GM12891 (cell line): ENCODE measurements at regions not wholly inside any gene's neighbourhood (a gene's known extent, or its start where the extent isn't known, plus 50 kb on each side); places are given as distances from the start of the nearest gene placed in this dataset.

Experiments
- DNase-seq: peaks from one replicate; pipeline ENCODE4 v3.0.0; 2011; ENCODE audit warnings: low spot score; ENCODE audit not compliant: insufficient read length
- FAIRE-seq: peaks from 2 replicates; lab custom pipeline; 2011; peaks lifted over from hg19 to GRCh38; lab: Jason Lieb, UNC
- PAX5 ChIP-seq: IDR thresholded peaks from 2 replicates; pipeline ENCODE4 v1.6.1; 2011; ENCODE audit warnings: low read length, moderate library complexity, mild to moderate bottlenecking; ENCODE audit not compliant: insufficient read depth, severe bottlenecking
- POLR2A ChIP-seq: IDR thresholded peaks from 2 replicates; pipeline ENCODE4 v1.6.1; 2011; ENCODE audit warnings: low read depth, low read length, control low read depth
- POLR2AphosphoS5 ChIP-seq: IDR thresholded peaks from 2 replicates; pipeline ENCODE4 v1.6.1; 2011; ENCODE audit warnings: low read depth, low read length, control low read depth
- POU2F2 ChIP-seq: IDR thresholded peaks from 2 replicates; pipeline ENCODE4 v1.6.1; 2011; ENCODE audit warnings: low read depth, mild to moderate bottlenecking, control low read depth, low read length, moderate library complexity
- SPI1 ChIP-seq: IDR thresholded peaks from 2 replicates; pipeline ENCODE4 v1.6.1; 2011; ENCODE audit warnings: low read depth, low read length, control low read depth
- TAF1 ChIP-seq: IDR thresholded peaks from 2 replicates; pipeline ENCODE4 v1.6.1; 2011; ENCODE audit warnings: low read depth, low read length, control low read depth

GRCh38 chr9:87336914-87337333 lies 160.7 kb upstream of the DAPK1 start:
- no peak for FAIRE-seq
- DNase-seq = no peak
- TF ChIP-seq PAX5 = no peak
- TF ChIP-seq SPI1 = no peak
- no peak for TF ChIP-seq POLR2AphosphoS5
- TF ChIP-seq POLR2A = no peak
- no peak for TF ChIP-seq TAF1
- TF ChIP-seq POU2F2 = no peak

DNA sequence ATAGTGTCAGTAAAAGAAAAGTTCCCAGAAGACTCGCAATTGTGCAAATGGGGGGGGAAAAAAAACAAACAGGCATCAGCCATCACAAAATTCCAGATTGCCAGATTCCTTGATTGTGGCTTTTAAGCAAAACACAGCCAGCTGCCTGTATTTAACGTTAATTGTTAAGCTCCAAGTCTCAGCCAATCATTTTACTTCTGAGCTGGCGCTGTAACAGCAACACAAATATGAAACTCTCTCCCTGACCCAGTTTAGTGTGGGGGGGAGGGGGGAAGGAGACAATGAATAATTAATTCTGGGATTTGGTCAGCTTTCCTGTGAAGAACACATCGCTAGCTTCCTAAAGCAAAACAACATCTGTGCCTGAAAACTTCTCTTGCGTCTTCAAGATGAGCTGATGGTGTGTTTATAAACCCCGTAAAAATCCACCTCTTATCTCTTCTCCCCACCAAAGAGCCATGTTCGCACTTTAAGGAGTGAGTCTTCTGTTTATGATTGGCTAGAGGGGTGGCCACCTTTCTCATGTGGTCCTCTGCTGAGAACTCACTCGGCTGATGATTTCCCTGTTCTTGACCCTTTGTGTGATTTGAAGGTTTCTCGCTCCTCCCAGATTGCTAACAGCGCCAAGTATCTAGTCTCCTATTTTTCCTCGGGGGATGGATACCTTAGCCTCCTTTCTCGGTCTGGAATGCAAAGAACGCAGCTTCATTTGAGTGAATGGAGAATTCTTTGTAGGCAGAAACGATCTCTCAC lies 160.2 kb upstream of the DAPK1 start:
- FAIRE-seq (no peak), DNase-seq (no peak)
- no peak for TF ChIP-seq POLR2A
- TF ChIP-seq TAF1 = no peak
- TF ChIP-seq POLR2AphosphoS5 = no peak
- TF ChIP-seq SPI1 = no peak
- TF ChIP-seq POU2F2 = no peak
- no peak for TF ChIP-seq PAX5

GRCh38 chr9:87338088-87338989 lies 159.3 kb upstream of the DAPK1 start:
- TF ChIP-seq POLR2A = no peak
- TF ChIP-seq POU2F2 = no peak
- no peak for TF ChIP-seq PAX5
- no peak for TF ChIP-seq POLR2AphosphoS5
- TF ChIP-seq SPI1 = no peak
- TF ChIP-seq TAF1 = no peak

GRCh38 chr9:87340391-87340790 lies 157.3 kb upstream of the DAPK1 start:
- no peak for TF ChIP-seq POU2F2
- TF ChIP-seq PAX5 = no peak
- no peak for TF ChIP-seq POLR2A
- TF ChIP-seq SPI1 = no peak
- no peak for TF ChIP-seq TAF1
- TF ChIP-seq POLR2AphosphoS5 = no peak
- no peak for FAIRE-seq

More at GRCh38 chr9:87338088-87338989, 159.3 kb upstream of the DAPK1 start:
- DNase-seq (no peak), FAIRE-seq (no peak)

DNA sequence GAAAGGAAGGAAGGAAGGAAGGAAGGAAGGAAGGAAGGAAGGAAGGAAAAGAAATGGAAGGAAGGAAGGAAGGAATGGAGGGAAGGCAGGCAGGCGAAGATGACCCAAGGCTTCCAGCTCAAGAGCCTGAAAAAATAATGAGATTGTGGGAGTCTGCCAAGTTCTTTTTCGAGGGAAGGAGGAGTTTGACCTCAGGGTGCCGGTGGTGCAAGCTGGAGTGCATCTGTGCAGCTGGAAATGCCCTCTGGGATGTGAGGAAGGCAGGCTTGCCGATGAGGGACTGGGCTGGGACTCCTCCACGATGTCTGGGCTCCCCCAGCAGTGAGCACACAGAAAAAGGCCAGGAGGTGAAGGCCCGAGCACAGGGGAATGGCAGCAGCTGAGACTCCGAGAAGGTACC lies 154.9 kb upstream of the DAPK1 start:
- DNase-seq (no peak), FAIRE-seq (no peak)
- no peak for TF ChIP-seq POLR2A
- no peak for TF ChIP-seq POU2F2
- no peak for TF ChIP-seq POLR2AphosphoS5
- no peak for TF ChIP-seq PAX5
- TF ChIP-seq TAF1 = no peak
- TF ChIP-seq SPI1 = no peak

More at GRCh38 chr9:87340391-87340790, 157.3 kb upstream of the DAPK1 start:
- DNase-seq = no peak

- no peak for TF ChIP-seq POU2F2
- TF ChIP-seq TAF1 = no peak
- no peak for TF ChIP-seq POLR2AphosphoS5
- FAIRE-seq (no peak), DNase-seq (no peak)
These were observed 153.7 kb upstream of the DAPK1 start for GRCh38 chr9:87343816-87344430.

- no peak for FAIRE-seq
- no peak for DNase-seq
- TF ChIP-seq TAF1 = no peak
- TF ChIP-seq PAX5 = no peak
- no peak for TF ChIP-seq POLR2A
- TF ChIP-seq POLR2AphosphoS5 = no peak
- TF ChIP-seq SPI1 = no peak
- TF ChIP-seq POU2F2 = no peak
These were observed 151.5 kb upstream of the DAPK1 start for GRCh38 chr9:87346061-87346665.

DNA sequence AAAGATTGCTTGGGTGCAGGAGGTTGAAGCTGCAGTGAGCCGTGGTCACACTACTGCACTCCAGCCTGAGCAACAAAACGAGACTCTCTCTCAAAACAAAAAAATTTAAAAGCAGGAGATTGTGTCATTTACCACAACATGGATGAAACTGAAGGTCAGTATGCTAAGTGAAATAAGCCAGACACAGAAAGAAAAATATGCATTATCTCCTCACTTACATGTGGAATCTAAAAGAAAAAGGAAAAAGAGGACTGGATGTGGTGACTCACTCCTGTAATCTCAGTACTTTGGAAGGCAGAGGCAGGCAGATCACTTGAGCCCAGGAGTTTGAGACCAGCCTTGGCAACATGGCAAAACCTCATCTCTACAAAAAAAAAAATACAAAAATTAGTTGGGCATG lies 146.8 kb upstream of the DAPK1 start:
- no peak for DNase-seq
- no peak for TF ChIP-seq POLR2A
- TF ChIP-seq SPI1 = no peak
- no peak for TF ChIP-seq POLR2AphosphoS5
- no peak for TF ChIP-seq PAX5
- TF ChIP-seq TAF1 = no peak
- TF ChIP-seq POU2F2 = no peak
- no peak for FAIRE-seq

DNA sequence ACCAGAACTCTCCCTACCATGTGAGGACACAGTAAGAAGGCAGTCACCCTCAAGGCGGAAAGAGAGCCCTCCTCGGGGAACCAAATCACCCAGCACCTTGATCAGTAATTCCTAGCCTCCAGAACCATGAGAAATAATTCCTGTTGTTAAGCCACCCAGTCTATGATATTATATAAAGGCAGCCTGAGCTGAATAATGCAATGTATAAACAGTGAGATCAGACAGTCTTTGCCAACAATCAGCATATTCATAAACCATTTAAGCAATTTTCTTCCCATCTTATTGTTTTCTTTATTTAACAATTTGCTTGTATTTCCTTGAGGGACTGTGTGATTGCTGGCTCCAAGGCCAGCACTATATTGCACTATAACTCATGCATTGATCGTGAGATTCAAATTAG lies 144.4 kb upstream of the DAPK1 start:
- TF ChIP-seq POLR2A (no peak), PAX5 (no peak), POLR2AphosphoS5 (no peak), SPI1 (no peak), TAF1 (no peak), POU2F2 (no peak)
- no peak for DNase-seq
- FAIRE-seq = no peak
